ENCODE measurements at regions not wholly inside any gene's neighbourhood (a gene's known extent, or its start where the extent isn't known, plus 50 kb on each side); places are given as distances from the start of the nearest gene placed in this dataset.

GRCh38 chr5:133905424-133905823 lies 63.0 kb downstream of the C5orf15 start:
- DNase-seq = no peak

- DNase-seq = no peak
Measured at GRCh38 chr5:133904641-133905040, 63.8 kb downstream of the C5orf15 start.

GRCh38 chr5:133902511-133903118 lies 65.8 kb downstream of the C5orf15 start:
- no peak for DNase-seq

GRCh38 chr5:133900534-133901270 lies 67.7 kb downstream of the C5orf15 start:
- DNase-seq = no peak

- DNase-seq = no peak
Measured at GRCh38 chr5:133899506-133899905, 68.9 kb downstream of the C5orf15 start.

GRCh38 chr5:133898440-133898839 lies 70.0 kb downstream of the C5orf15 start:
- no peak for DNase-seq

- DNase-seq = no peak
Measured at GRCh38 chr5:133897431-133897830, 71.0 kb downstream of the C5orf15 start.

- no peak for DNase-seq
Measured at GRCh38 chr5:133896873-133897272, 71.6 kb downstream of the C5orf15 start.

GRCh38 chr5:133895979-133896845 lies 72.2 kb downstream of the C5orf15 start:
- no peak for DNase-seq

- DNase-seq = no peak
Measured at GRCh38 chr5:133894143-133894542, 74.3 kb downstream of the C5orf15 start.

- no peak for DNase-seq
Measured at GRCh38 chr5:133892774-133893173, 75.7 kb downstream of the C5orf15 start.

GRCh38 chr5:133892306-133892705 lies 76.1 kb downstream of the C5orf15 start:
- no peak for DNase-seq

- DNase-seq = no peak
Measured at GRCh38 chr5:133891390-133891789, 77.0 kb downstream of the C5orf15 start.

- DNase-seq = no peak
Measured at GRCh38 chr5:133890776-133891280, 77.6 kb downstream of the C5orf15 start.

- no peak for DNase-seq
Measured at GRCh38 chr5:133890314-133890713, 78.1 kb downstream of the C5orf15 start.

GRCh38 chr5:133889271-133889905 lies 79.0 kb downstream of the C5orf15 start:
- no peak for DNase-seq

GRCh38 chr5:133888625-133888991 lies 79.8 kb downstream of the C5orf15 start:
- no peak for DNase-seq

GRCh38 chr5:133885566-133885965 lies 82.9 kb downstream of the C5orf15 start:
- no peak for DNase-seq

- no peak for DNase-seq
Measured at GRCh38 chr5:133884569-133885311, 83.7 kb downstream of the C5orf15 start.

- DNase-seq = no peak
Measured at GRCh38 chr5:133883916-133884315, 84.5 kb downstream of the C5orf15 start.

GRCh38 chr5:133882846-133883245 lies 85.6 kb downstream of the C5orf15 start:
- DNase-seq = no peak

GRCh38 chr5:133882389-133882695 lies 86.1 kb downstream of the C5orf15 start:
- DNase-seq = no peak

Measured in SHP77 (cell line).